ENCODE measurements at regions not wholly inside any gene's neighbourhood (a gene's known extent, or its start where the extent isn't known, plus 50 kb on each side); places are given as distances from the start of the nearest gene placed in this dataset.

DNA sequence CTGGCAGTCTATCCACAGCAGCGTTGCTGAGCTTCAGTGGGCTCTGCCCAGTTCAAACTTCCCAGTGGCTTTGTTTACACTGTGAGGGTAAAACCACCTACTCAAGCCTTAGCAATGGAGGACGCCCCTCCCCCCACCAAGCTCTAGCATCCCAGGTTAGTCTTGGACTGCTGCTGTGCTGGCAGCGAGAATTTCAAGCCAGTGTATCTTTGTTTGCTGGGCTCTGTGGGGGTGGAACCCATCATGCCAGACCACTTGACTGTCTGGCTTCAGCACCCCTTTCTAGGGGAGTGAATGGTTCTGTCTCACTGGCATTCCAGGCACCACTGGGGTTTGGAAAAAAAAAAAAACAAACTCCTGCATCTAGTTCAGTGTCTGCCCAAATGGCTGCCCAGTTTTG lies 249.7 kb upstream of the SYNCRIP start:
- ATAC-seq, result no peak
- Histone ChIP-seq H3K36me3 (no peaks in the 10 kb centered on the region), H3K27me3 (no peaks in the 10 kb centered on the region), H3K4me1 (no peaks in the 10 kb centered on the region), H3K27ac (no peak overlapping the region), H3K9me3 (no peaks in the 10 kb centered on the region), H3K4me3 (no peak overlapping the region)
- DNase-seq, result no peak
- TF ChIP-seq, protein P1, sequence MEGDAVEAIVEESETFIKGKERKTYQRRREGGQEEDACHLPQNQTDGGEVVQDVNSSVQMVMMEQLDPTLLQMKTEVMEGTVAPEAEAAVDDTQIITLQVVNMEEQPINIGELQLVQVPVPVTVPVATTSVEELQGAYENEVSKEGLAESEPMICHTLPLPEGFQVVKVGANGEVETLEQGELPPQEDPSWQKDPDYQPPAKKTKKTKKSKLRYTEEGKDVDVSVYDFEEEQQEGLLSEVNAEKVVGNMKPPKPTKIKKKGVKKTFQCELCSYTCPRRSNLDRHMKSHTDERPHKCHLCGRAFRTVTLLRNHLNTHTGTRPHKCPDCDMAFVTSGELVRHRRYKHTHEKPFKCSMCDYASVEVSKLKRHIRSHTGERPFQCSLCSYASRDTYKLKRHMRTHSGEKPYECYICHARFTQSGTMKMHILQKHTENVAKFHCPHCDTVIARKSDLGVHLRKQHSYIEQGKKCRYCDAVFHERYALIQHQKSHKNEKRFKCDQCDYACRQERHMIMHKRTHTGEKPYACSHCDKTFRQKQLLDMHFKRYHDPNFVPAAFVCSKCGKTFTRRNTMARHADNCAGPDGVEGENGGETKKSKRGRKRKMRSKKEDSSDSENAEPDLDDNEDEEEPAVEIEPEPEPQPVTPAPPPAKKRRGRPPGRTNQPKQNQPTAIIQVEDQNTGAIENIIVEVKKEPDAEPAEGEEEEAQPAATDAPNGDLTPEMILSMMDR (IDR thresholded peaks at IDR 0.05), result no peak
- 53 to 66% methylated on average over 3 of the region's 3 CpGs for WGBS, 2 donors
- no peak for FAIRE-seq
- intact Hi-C loops (cut with DNase I), result no loop called here

- TF ChIP-seq, protein P1 (IDR thresholded peaks at IDR 0.05), result no peak
- no peak for FAIRE-seq
- Histone ChIP-seq H3K9me3 (no peaks in the 10 kb centered on the region), H3K4me1 (no peaks in the 10 kb centered on the region), H3K36me3 (no peaks in the 10 kb centered on the region), H3K4me3 (no peak overlapping the region), H3K27ac (no peak overlapping the region), H3K27me3 (no peaks in the 10 kb centered on the region)
- intact Hi-C loops (cut with DNase I), result no loop called here
- DNase-seq, result no peak
- no peak for ATAC-seq
These were observed 244.8 kb upstream of the SYNCRIP start for GRCh38 chr6:85887461-85887860.

- H3K36me3 ChIP-seq, result no peaks in the 10 kb centered on the region
- intact Hi-C loops (cut with DNase I), result no loop called here
- H3K4me1 ChIP-seq, result peaks cover 11 to 35% (median 24%) of the 10 kb centered on the region in 3 donors
- H3K9me3 ChIP-seq, result no peaks in the 10 kb centered on the region
- FAIRE-seq (no peak), DNase-seq (no peak), ATAC-seq (no peak)
- H3K27me3 ChIP-seq, result no peaks in the 10 kb centered on the region
- H3K27ac ChIP-seq, result peak overlapping the region in 3 of 4 donors; percentile 13 to 74 (median 42)
- 82 to 90% methylated on average over 5 of the region's 5 CpGs for WGBS, 2 donors
- H3K4me3 ChIP-seq, result no peak overlapping the region
- TF ChIP-seq, protein P1 (IDR thresholded peaks at IDR 0.05), result no peak
These were observed 226.0 kb upstream of the SYNCRIP start for GRCh38 chr6:85868685-85869084.

GRCh38 chr6:85867595-85867994 lies 224.9 kb upstream of the SYNCRIP start:
- FAIRE-seq, result no peak

GRCh38 chr6:85866758-85867401 lies 224.2 kb upstream of the SYNCRIP start:
- 40 to 47% methylated on average over 10 of the region's 10 CpGs for WGBS, 2 donors

More at GRCh38 chr6:85867595-85867994, 224.9 kb upstream of the SYNCRIP start:
- DNase-seq, result peak in 2 of 6 donors; percentile 41 to 42
- Histone ChIP-seq H3K36me3 (no peaks in the 10 kb centered on the region), H3K27ac (peak overlapping the region in 2 of 4 donors; percentile 65 to 74), H3K4me1 (peaks cover 11 to 35% (median 24%) of the 10 kb centered on the region in 3 donors), H3K27me3 (no peaks in the 10 kb centered on the region), H3K9me3 (no peaks in the 10 kb centered on the region), H3K4me3 (no peak overlapping the region)
- intact Hi-C loops (cut with DNase I), result no loop called here
- TF ChIP-seq, protein P1 (IDR thresholded peaks at IDR 0.05), result no peak
- ATAC-seq, result peak; percentile 58 to 82 (median 62)

More at GRCh38 chr6:85866758-85867401, 224.2 kb upstream of the SYNCRIP start:
- Histone ChIP-seq H3K27ac (peak overlapping the region; percentile 23 to 74 (median 60)), H3K36me3 (no peaks in the 10 kb centered on the region), H3K27me3 (no peaks in the 10 kb centered on the region), H3K4me1 (peaks cover 11 to 35% (median 24%) of the 10 kb centered on the region in 3 donors), H3K9me3 (no peaks in the 10 kb centered on the region), H3K4me3 (peak overlapping the region in 1 of 4 donors; percentile 45)
- intact Hi-C loops (cut with DNase I), result no loop called here
- TF ChIP-seq, protein P1 (IDR thresholded peaks at IDR 0.05), result no peak
- DNase-seq (peak in 1 of 6 donors; percentile 24), FAIRE-seq (no peak), ATAC-seq (peak in 2 of 4 donors; percentile 5 to 9)
